IPS-20b (cell line): ENCODE measurements at regions not wholly inside any gene's neighbourhood (a gene's known extent, or its start where the extent isn't known, plus 50 kb on each side); places are given as distances from the start of the nearest gene placed in this dataset.
"Not testable (repeated sequence)": the region's sequence is repeated elsewhere in the genome, so short reads cannot be mapped to it uniquely, and the experiment has no call there.

Source experiments
- H3K27ac ChIP-seq: one replicate; pipeline ENCODE4 v1.5.1; 2013; ENCODE audit warnings: low read length
- H3K27me3 ChIP-seq: 2 replicates; pipeline ENCODE4 v1.6.1; 2013; ENCODE audit warnings: mild to moderate bottlenecking, low read length, inconsistent platforms; ENCODE audit not compliant: insufficient read depth
- H3K36me3 ChIP-seq: 2 replicates; pipeline ENCODE4 v1.6.1; 2013; ENCODE audit warnings: low read depth, mild to moderate bottlenecking, inconsistent platforms, low read length, moderate library complexity; ENCODE audit not compliant: insufficient read depth
- H3K4me1 ChIP-seq: 2 replicates; pipeline ENCODE4 v1.6.1; 2013; ENCODE audit warnings: mild to moderate bottlenecking, control low read depth, inconsistent platforms, low read length, moderate library complexity; ENCODE audit not compliant: insufficient read depth
- H3K4me3 ChIP-seq: 2 replicates; pipeline ENCODE4 v1.5.1; 2013; ENCODE audit warnings: mild to moderate bottlenecking, low read length, inconsistent platforms
- H3K9ac ChIP-seq: 2 replicates; pipeline ENCODE4 v1.6.1; 2013; ENCODE audit warnings: low read depth, mild to moderate bottlenecking, inconsistent platforms, low read length, moderate library complexity
- H3K9me3 ChIP-seq: 2 replicates; pipeline ENCODE4 v1.6.1; 2013; ENCODE audit warnings: mild to moderate bottlenecking, low read depth, low read length, inconsistent platforms; ENCODE audit not compliant: insufficient read depth

DNA sequence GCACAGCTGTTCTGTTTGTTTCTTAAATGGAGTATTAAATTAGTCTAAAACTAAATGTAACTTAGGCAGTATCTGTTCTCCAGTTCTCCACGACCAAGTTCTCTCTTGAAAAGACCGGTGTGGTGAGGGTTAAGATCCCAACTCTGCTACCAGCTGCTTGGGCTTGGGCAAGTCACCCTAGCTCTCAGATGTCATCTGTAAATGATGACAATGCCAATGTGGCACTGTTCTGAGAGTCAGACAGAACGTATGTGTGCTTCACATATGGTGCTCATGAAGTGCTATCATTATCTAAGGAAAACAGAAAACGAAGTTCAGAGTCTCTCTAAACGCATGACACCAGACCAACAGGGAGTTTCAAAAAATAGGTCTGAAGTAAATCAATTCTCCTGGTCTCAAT is 4025.0 kb upstream of the TPTE start:
- H3K9ac ChIP-seq, H3K4me3 ChIP-seq, H3K4me1 ChIP-seq, H3K27ac ChIP-seq, H3K9me3 ChIP-seq, H3K27me3 ChIP-seq, H3K36me3 ChIP-seq: not testable (repeated sequence)

DNA sequence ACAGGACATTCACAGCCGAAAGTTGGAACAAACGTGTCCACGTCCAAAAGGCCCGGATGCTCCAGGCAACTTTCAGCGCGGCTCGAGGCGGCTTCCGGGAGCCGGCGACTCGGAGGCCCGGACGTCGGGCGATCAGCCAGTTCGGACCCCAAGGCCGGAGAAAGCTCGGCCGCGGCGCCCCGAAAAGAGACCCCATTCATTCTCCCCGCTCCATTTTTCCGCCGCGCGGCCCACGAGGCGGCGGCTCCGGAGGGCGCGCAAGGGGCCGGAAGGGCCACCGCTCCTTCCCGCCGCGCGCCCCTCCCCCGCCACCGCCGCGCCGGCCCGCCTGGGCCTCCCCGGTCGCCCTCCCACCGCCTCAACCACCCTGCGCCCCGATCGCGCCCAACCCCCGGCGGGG is 4022.7 kb upstream of the TPTE start:
- H3K36me3 ChIP-seq, H3K27ac ChIP-seq, H3K9me3 ChIP-seq, H3K4me1 ChIP-seq, H3K27me3 ChIP-seq, H3K9ac ChIP-seq: not testable (repeated sequence)
- H3K4me3 ChIP-seq: peak overlapping the region; percentile 38; the same call in 1 of the 2 replicates

DNA sequence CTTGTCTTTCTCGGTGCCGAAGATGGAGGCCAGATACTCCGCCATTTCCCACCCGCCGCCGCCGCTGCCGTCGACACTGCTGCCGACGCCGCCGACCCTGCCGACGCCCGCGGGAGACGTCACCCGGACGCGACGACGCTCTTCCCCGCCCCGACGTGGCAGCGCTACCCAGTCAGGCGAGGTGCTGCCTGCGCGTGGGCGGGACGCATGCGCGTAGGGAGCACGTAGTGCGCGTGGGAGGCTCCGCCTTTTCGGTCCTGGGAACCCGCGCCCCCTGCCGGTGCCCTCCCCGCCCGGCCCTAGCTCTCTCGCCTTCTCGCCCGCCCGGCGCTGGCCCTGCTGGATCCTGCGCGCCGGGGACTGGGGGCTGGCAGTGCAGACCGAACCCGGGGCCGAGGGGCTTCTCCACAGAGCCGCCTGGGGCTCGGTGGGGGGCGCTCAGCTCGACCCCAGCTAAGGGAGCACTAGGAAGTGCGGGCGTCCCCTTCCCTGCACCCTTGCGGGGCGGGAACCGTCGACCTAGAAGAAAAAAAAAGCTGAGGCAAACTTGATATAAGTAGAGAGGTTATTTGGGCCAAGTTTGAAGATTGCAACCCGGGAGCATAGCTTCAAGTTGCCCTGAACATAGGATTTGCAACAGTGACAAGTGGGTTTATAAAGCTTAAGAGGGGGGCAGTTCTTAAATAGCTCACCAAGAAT is 4022.1 kb upstream of the TPTE start:
- not testable (repeated sequence) for H3K27me3 ChIP-seq, H3K4me3 ChIP-seq, H3K36me3 ChIP-seq, H3K27ac ChIP-seq, H3K9ac ChIP-seq, H3K9me3 ChIP-seq, H3K4me1 ChIP-seq

DNA sequence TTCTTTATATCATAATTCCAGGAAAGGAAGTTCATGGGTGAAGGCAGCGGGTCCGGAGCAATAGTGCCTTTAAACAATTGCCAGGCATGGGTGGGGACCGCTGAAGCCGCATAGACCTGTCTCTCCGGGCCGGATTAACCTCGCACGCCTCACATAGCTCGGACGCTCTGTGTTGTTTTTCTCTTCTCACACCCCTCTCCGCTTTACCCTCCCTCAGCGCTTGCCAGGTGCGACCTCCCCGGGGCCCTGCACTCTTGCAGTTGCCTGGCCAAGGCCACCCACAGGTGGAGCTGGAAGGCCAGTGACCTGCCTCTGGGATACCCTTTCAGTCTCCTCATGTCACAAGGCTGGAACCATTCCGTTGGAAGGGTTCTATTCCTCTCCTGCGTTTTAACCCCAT is 4021.5 kb upstream of the TPTE start:
- not testable (repeated sequence) for H3K36me3 ChIP-seq, H3K9ac ChIP-seq, H3K27ac ChIP-seq, H3K27me3 ChIP-seq, H3K9me3 ChIP-seq, H3K4me3 ChIP-seq, H3K4me1 ChIP-seq

DNA sequence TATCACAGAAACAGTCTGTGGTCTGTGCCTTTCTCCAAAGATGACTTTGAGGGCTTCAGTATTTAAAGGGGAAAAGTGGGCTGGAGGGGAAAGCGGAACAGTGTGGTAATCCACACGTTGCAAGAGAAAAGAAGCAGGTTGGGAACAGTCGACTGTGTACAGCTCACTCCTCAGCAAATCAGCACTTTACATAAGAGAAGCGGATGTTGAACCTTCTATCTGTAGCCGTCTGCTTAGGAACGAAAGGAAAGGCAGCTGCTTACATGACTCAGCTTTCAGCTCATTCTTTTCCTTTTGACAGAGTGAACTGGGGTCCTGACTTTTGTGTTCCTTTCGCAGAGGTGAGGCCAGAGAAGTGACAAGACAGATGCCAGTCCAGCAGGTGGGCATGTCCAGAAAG is 4020.7 kb upstream of the TPTE start:
- H3K4me1 ChIP-seq, H3K9ac ChIP-seq, H3K4me3 ChIP-seq, H3K9me3 ChIP-seq, H3K27me3 ChIP-seq, H3K27ac ChIP-seq, H3K36me3 ChIP-seq: not testable (repeated sequence)

DNA sequence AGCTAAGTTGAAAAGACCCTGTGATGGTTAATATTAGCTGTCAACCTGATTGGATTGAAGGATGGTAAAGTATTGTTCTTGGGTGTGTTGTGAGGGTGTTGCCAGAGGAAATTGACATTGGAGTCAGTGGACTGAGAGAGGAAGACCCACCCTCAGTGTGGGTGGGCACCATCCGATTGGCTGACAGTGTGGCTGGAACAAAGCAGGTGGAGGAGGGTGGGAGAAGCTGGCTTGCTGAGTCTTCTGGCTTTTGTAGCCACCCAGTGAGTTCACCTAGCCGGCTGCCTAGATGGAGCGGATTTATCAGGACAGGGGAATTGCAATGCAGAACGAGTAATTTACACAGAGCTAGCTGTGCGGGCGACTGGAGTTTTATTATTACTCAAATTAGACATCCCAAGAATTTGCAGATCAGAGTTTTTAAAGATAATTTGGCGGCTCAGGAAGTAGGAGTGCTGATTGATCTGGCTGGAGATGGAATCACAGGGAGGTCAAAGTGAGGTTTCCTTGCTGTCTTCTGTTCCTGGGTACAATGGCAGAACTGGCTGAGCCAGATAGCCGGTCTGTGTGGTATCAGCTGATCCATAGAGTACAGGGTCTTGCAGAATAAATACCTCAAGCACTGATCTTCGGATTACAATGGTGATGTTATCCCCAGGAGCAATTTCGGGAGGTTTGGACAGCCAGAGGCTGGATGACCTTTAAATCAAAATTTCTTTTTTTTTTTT is 4015.1 kb upstream of the TPTE start:
- not testable (repeated sequence) for H3K27me3 ChIP-seq

DNA sequence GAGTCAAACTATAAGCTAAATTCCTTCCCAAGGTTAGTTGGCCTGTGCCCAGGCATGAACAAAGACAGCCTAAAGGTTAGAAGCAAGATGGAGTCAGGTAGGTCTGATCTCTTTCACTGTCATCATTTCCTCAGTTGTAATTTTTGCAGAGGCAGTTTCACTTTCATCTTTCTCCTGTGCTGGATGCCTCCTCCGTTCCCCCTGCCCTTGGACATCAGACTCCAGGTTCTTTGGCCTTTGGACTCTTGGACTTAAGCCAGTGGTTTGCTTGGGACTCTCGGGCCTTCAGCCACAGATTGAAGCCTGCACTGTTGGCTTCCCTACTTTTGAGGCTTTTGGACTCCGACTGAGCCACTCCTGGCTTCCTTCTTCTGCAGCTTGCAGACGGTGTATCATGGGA is 4013.8 kb upstream of the TPTE start:
- H3K4me3 ChIP-seq, H3K36me3 ChIP-seq, H3K27me3 ChIP-seq, H3K9ac ChIP-seq, H3K4me1 ChIP-seq, H3K9me3 ChIP-seq, H3K27ac ChIP-seq: not testable (repeated sequence)

More for the DNA sequence above, 4015.1 kb upstream of the TPTE start:
- H3K4me1 ChIP-seq, H3K9ac ChIP-seq, H3K36me3 ChIP-seq, H3K4me3 ChIP-seq, H3K27ac ChIP-seq, H3K9me3 ChIP-seq: not testable (repeated sequence)

DNA sequence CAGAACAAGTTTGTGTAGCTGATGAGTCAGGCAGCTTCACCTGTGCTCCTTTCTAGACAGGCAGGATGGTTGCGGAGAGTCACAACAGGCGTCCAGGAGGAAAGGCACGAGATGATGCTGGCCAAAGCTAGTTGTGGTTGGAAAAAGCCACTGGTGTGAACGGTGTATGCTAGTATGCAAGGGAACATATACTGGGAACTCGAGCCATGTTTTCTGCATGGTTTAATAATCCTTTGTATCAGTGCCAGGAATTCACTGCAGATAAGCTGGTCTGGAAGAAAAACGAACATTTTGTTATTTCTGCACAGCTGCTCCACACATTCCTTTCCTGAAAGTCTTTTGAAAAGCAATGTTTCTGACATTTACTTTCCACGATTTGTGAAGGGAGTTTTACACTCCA is 3999.6 kb upstream of the TPTE start:
- not testable (repeated sequence) for H3K27me3 ChIP-seq, H3K36me3 ChIP-seq, H3K9ac ChIP-seq, H3K9me3 ChIP-seq, H3K27ac ChIP-seq, H3K4me3 ChIP-seq, H3K4me1 ChIP-seq

DNA sequence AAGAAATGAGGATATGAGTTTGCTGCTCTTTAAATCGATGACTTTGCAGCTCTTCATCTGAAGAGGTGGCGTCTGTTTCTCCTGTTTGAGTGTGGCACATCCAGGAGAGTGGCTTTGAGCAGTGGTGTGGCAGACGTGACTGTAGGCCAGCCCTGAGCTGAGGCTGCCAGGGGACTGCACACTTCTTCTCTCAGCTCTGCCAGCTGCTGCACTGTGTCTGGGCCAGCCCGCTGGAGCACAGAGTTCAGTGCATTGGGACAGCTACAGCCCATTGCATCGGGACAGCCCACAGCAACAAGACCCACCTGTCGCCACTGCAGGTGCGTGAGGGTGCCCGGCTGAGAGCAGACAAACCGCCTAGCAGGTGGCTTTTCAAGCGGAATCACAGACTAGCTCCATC is 3995.2 kb upstream of the TPTE start:
- not testable (repeated sequence) for H3K27ac ChIP-seq, H3K27me3 ChIP-seq, H3K4me3 ChIP-seq, H3K4me1 ChIP-seq, H3K36me3 ChIP-seq, H3K9me3 ChIP-seq, H3K9ac ChIP-seq

DNA sequence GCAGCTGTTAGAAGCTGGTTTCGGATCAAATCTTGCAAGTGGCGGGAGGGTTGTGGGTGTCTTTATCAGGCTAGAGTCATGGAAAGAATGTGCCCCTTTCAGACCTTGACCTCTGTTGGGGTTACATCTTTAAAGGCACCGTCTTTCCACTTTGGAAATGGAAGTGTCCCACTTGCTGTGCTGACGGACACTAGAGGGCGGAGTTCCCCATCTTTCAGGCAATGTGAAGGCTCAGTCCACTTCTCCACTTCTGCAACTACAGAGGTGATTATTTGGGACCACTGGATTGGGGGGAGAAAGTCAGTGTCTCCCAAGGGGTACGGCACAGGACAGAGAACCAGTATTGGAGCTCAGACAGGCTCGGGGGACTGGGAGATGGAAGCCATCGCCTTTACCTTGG is 3990.7 kb upstream of the TPTE start:
- H3K4me3 ChIP-seq, H3K4me1 ChIP-seq, H3K9me3 ChIP-seq, H3K9ac ChIP-seq, H3K36me3 ChIP-seq, H3K27me3 ChIP-seq, H3K27ac ChIP-seq: not testable (repeated sequence)

DNA sequence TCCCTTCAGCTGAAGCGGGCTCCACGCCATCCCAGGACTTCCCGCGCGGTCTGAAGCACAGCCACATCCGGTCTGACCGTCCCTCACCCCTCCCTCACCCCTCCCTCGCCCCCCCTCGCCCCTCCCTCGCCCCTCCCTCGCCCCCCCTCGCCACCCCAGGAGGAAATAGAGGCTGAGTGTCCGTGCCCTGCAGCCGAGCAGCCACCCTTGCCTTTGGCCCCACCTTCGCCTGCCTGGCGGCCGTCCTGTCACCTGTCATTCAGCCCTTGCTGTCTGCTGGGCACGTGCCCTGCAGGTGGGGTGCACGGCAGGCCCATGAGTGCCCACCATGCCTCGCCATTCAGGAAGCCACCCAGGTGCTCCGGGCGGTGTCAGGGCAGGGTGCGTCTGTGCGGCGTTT is 3988.1 kb upstream of the TPTE start:
- H3K27me3 ChIP-seq, H3K36me3 ChIP-seq, H3K9me3 ChIP-seq, H3K9ac ChIP-seq, H3K27ac ChIP-seq, H3K4me1 ChIP-seq, H3K4me3 ChIP-seq: not testable (repeated sequence)

DNA sequence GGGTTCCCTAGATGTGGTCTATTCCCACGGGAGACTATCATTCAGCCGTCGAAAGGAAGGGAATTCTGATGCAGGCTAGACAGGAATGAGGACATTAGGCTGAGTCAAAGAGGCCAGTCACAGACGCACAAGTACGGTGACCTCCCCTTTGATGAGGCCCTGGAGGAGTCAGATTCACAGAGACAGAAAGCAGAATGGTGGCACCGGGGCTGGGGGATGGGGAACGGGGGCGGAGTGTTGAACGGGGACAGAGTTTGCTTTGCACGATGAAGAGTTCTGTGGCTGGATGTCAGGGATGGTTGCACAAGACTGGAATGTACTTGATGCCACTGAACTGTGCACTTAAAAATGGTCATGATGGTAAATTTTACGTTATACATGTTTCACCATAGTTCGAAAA is 3983.1 kb upstream of the TPTE start:
- H3K4me3 ChIP-seq, H3K9ac ChIP-seq, H3K27ac ChIP-seq, H3K36me3 ChIP-seq, H3K9me3 ChIP-seq, H3K4me1 ChIP-seq, H3K27me3 ChIP-seq: not testable (repeated sequence)
